EL (cell line): ENCODE measurements at regions not wholly inside any gene's neighbourhood (a gene's known extent, or its start where the extent isn't known, plus 50 kb on each side); places are given as distances from the start of the nearest gene placed in this dataset.

Experiments
- DNase-seq: peaks from one replicate; pipeline ENCODE4 v3.0.0-alpha.2; 2016

- no peak for DNase-seq
Measured at GRCh38 chr2:41903474-41904135, 144.2 kb upstream of the PKDCC start.

GRCh38 chr2:41904459-41904858 lies 143.4 kb upstream of the PKDCC start:
- DNase-seq = no peak

GRCh38 chr2:41905597-41906337 lies 142.1 kb upstream of the PKDCC start:
- no peak for DNase-seq

- DNase-seq = no peak
Measured at GRCh38 chr2:41906338-41906725, 141.5 kb upstream of the PKDCC start.

GRCh38 chr2:41907141-41907540 lies 140.7 kb upstream of the PKDCC start:
- no peak for DNase-seq

- DNase-seq = peak; percentile 38
Measured at GRCh38 chr2:41907771-41908207, 140.0 kb upstream of the PKDCC start.

- DNase-seq = no peak
Measured at GRCh38 chr2:41908349-41908748, 139.5 kb upstream of the PKDCC start.

GRCh38 chr2:41909584-41909983 lies 138.2 kb upstream of the PKDCC start:
- no peak for DNase-seq

- DNase-seq = peak; percentile 24
Measured at GRCh38 chr2:41910126-41910525, 137.7 kb upstream of the PKDCC start.

- DNase-seq = no peak
Measured at GRCh38 chr2:41911033-41911432, 136.8 kb upstream of the PKDCC start.

- DNase-seq = no peak
Measured at GRCh38 chr2:41912337-41912736, 135.5 kb upstream of the PKDCC start.

GRCh38 chr2:41912776-41913175 lies 135.0 kb upstream of the PKDCC start:
- no peak for DNase-seq

- no peak for DNase-seq
Measured at GRCh38 chr2:41913311-41913710, 134.5 kb upstream of the PKDCC start.

GRCh38 chr2:41913921-41914609 lies 133.8 kb upstream of the PKDCC start:
- DNase-seq = no peak

GRCh38 chr2:41914936-41915335 lies 132.9 kb upstream of the PKDCC start:
- DNase-seq = no peak

GRCh38 chr2:41916177-41916576 lies 131.6 kb upstream of the PKDCC start:
- no peak for DNase-seq

- DNase-seq = no peak
Measured at GRCh38 chr2:41917587-41917986, 130.2 kb upstream of the PKDCC start.

GRCh38 chr2:41919135-41919534 lies 128.7 kb upstream of the PKDCC start:
- no peak for DNase-seq

- no peak for DNase-seq
Measured at GRCh38 chr2:41920181-41920580, 127.6 kb upstream of the PKDCC start.

GRCh38 chr2:41920812-41921211 lies 127.0 kb upstream of the PKDCC start:
- DNase-seq = no peak

- peak; percentile 58 for DNase-seq
Measured at GRCh38 chr2:41922177-41922576, 125.6 kb upstream of the PKDCC start.

- no peak for DNase-seq
Measured at GRCh38 chr2:41923156-41923786, 124.5 kb upstream of the PKDCC start.

GRCh38 chr2:41924024-41924423 lies 123.8 kb upstream of the PKDCC start:
- DNase-seq = no peak
